Activated naive CD8-positive, alpha-beta T cell treated with anti-CD3 and anti-CD28 coated beads, Interleukin-2, amount 50 U/mL, for 24 hours (primary cell): ENCODE measurements at regions not wholly inside any gene's neighbourhood (a gene's known extent, or its start where the extent isn't known, plus 50 kb on each side); places are given as distances from the start of the nearest gene placed in this dataset.
"Not testable (repeated sequence)": the region's sequence is repeated elsewhere in the genome, so short reads cannot be mapped to it uniquely, and the experiment has no call there.

Source experiments
- ATAC-seq: fragments of 150-1000 bp; cut with Tn5 transposase; one replicate; pipeline ENCODE4 v1.10.0; 2021
- DNase-seq: peaks from one replicate; pipeline ENCODE4 v3.0.0; 2021
- H3K27ac Mint-ChIP-seq: one replicate; pipeline ENCODE4 v1.8.0; 2021; ENCODE audit warnings: mild to moderate bottlenecking, mixed read lengths
- H3K27me3 Mint-ChIP-seq: one replicate; pipeline ENCODE4 v1.8.0; 2021; ENCODE audit warnings: mixed read lengths
- H3K36me3 Mint-ChIP-seq: one replicate; pipeline ENCODE4 v1.8.0; 2021; ENCODE audit warnings: low read depth, mixed read lengths
- H3K4me1 Mint-ChIP-seq: one replicate; pipeline ENCODE4 v1.8.0; 2021; ENCODE audit warnings: mixed read lengths
- H3K4me3 Mint-ChIP-seq: one replicate; pipeline ENCODE4 v1.8.0; 2021; ENCODE audit warnings: mild to moderate bottlenecking, moderate library complexity, mixed read lengths
- H3K9me3 Mint-ChIP-seq: one replicate; pipeline ENCODE4 v1.8.0; 2021; ENCODE audit warnings: mixed read lengths

DNA sequence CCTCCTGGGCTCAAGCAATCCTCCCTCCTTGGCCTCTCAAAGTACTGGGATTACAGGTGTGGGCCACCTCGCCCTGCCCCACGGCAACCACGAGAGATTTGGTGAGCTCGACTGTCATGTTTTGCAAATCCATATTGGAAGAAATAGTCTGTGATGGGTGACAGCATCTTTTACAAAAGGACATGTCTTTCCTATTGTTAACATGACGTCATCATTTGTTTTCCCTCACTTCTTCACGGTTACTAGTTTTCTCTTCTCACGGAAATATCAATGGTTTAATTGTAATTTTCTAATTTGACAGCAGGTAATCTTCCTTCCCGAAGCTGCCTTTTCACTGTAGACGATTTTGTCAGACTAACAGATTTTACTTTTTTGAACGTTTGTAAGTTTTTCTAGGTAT, 110.8 kb upstream of the GREM2 start:
- Mint-ChIP-seq H3K27me3 (no peaks in the 10 kb centered on the region), H3K36me3 (no peaks in the 10 kb centered on the region), H3K27ac (no peak overlapping the region), H3K9me3 (peaks cover 4% of the 10 kb centered on the region), H3K4me1 (no peaks in the 10 kb centered on the region), H3K4me3 (no peak overlapping the region)
- DNase-seq (no peak), ATAC-seq (no peak)

GRCh38 chr1:240720976-240721375, 109.0 kb upstream of the GREM2 start:
- ATAC-seq (no peak), DNase-seq (no peak)
- H3K4me1 Mint-ChIP-seq: no peaks in the 10 kb centered on the region
- H3K9me3 Mint-ChIP-seq: peaks cover 4% of the 10 kb centered on the region
- H3K27ac Mint-ChIP-seq: no peak overlapping the region
- no peaks in the 10 kb centered on the region for H3K36me3 Mint-ChIP-seq
- no peaks in the 10 kb centered on the region for H3K27me3 Mint-ChIP-seq
- H3K4me3 Mint-ChIP-seq: no peak overlapping the region

DNA sequence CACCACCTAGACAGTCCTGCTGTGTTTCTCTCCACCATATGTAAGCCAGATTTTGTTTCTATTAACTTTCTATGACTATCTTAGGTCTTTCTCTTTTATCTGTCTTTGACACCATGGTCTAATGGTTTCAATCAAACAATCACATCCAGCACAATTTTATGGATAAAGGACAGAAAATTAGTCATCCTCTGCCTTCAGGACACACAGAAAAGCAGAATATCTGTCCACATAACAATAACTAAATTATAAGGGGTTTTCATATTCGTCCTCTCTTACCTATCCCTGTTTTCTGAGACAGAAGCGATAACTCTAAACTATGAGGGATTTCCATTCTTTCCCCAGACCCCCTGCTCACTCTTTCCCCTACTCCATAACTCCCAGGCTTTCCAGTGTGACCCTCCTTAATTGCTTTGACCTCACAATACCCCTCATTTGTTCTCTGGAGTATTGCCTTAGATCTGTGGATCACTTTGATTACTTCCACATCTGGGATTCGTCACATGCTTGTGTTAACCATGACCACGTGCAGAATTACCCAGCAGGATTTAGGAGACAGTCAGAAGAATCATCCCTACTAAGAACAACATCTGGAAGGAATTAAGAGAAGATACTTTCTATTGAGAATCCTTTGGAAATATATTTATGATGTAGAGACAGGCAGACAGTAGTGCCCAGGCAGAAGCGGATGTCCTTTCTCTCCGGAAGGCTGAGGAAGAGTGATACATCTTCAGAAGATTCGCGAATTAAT, 108.2 kb upstream of the GREM2 start:
- Mint-ChIP-seq H3K36me3 (no peaks in the 10 kb centered on the region), H3K27ac (no peak overlapping the region)

GRCh38 chr1:240716538-240716937, 104.6 kb upstream of the GREM2 start:
- H3K36me3 Mint-ChIP-seq, DNase-seq, H3K4me1 Mint-ChIP-seq, H3K27ac Mint-ChIP-seq, H3K9me3 Mint-ChIP-seq, H3K27me3 Mint-ChIP-seq, ATAC-seq, H3K4me3 Mint-ChIP-seq: not testable (repeated sequence)

More for the DNA sequence above, 108.2 kb upstream of the GREM2 start:
- H3K27me3 Mint-ChIP-seq: no peaks in the 10 kb centered on the region
- ATAC-seq (no peak), DNase-seq (no peak)
- no peaks in the 10 kb centered on the region for H3K4me1 Mint-ChIP-seq
- H3K4me3 Mint-ChIP-seq: no peak overlapping the region
- peaks cover 4% of the 10 kb centered on the region for H3K9me3 Mint-ChIP-seq

GRCh38 chr1:240714568-240715292, 102.8 kb upstream of the GREM2 start:
- Mint-ChIP-seq H3K27me3 (no peaks in the 10 kb centered on the region), H3K4me3 (no peak overlapping the region), H3K4me1 (no peaks in the 10 kb centered on the region), H3K9me3 (peaks cover 7% of the 10 kb centered on the region), H3K36me3 (no peaks in the 10 kb centered on the region), H3K27ac (no peak overlapping the region)
- no peak for DNase-seq
- no peak for ATAC-seq

- peaks cover 7% of the 10 kb centered on the region for H3K9me3 Mint-ChIP-seq
- H3K36me3 Mint-ChIP-seq: no peaks in the 10 kb centered on the region
Measured at GRCh38 chr1:240712014-240712731, 100.2 kb upstream of the GREM2 start.

DNA sequence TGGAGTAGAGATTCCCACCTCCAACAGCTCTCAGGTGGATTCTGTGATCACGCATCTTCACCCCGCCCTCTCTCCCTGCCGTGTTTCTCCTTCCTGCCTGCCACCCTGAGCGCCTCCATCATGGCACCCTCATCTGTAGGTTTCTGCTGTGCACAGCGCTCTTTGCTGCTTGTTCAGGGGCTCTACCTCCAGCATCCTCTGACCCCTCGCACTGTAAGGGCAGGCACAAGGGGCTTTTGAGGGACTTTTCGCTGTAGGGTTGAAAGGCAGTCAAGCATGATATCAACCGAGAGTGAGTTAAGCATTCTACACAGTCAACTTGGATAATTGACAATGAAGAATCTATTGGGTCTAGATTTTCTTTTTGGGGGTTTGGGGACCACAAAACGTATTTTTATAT, 99.1 kb upstream of the GREM2 start:
- Mint-ChIP-seq H3K27me3 (no peaks in the 10 kb centered on the region), H3K4me1 (no peaks in the 10 kb centered on the region), H3K4me3 (no peak overlapping the region), H3K27ac (no peak overlapping the region), H3K9me3 (peaks cover 7% of the 10 kb centered on the region), H3K36me3 (no peaks in the 10 kb centered on the region)
- DNase-seq (no peak), ATAC-seq (no peak)

More at GRCh38 chr1:240712014-240712731, 100.2 kb upstream of the GREM2 start:
- ATAC-seq: no peak
- no peak for DNase-seq
- Mint-ChIP-seq H3K27ac (no peak overlapping the region), H3K27me3 (no peaks in the 10 kb centered on the region), H3K4me1 (no peaks in the 10 kb centered on the region), H3K4me3 (no peak overlapping the region)

GRCh38 chr1:240709676-240710075, 97.7 kb upstream of the GREM2 start:
- Mint-ChIP-seq H3K9me3 (peaks cover 7% of the 10 kb centered on the region), H3K4me3 (no peak overlapping the region), H3K27me3 (peaks cover 2% of the 10 kb centered on the region), H3K36me3 (no peaks in the 10 kb centered on the region), H3K27ac (no peak overlapping the region), H3K4me1 (no peaks in the 10 kb centered on the region)
- no peak for DNase-seq
- ATAC-seq: no peak

GRCh38 chr1:240706150-240706935, 94.4 kb upstream of the GREM2 start:
- H3K36me3 Mint-ChIP-seq: no peaks in the 10 kb centered on the region
- H3K27ac Mint-ChIP-seq: no peak overlapping the region
- DNase-seq (no peak), ATAC-seq (no peak)
- H3K27me3 Mint-ChIP-seq: peaks cover 2% of the 10 kb centered on the region
- peaks cover 5% of the 10 kb centered on the region for H3K9me3 Mint-ChIP-seq
- H3K4me3 Mint-ChIP-seq: no peak overlapping the region
- no peaks in the 10 kb centered on the region for H3K4me1 Mint-ChIP-seq

DNA sequence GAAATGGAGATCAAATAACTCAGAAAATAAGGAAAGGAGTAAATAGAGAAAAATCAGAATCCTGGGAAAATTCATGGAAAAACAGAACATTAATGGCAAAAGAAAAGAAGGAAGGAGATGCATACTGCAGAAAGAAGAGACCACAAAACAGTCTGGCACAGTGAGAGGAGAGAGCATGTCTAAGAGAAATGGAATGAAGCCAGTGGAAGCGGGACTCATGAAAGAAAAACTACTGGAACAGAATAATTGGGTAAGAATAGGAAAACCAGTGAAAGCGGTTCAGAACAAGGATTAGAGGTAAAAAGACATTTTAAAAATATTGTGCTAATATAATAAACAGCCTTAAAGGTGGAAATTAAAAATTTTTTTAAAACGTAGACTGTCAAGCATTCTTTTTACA, 93.6 kb upstream of the GREM2 start:
- Mint-ChIP-seq H3K36me3 (no peaks in the 10 kb centered on the region), H3K4me3 (no peak overlapping the region)
- no peak for DNase-seq

DNA sequence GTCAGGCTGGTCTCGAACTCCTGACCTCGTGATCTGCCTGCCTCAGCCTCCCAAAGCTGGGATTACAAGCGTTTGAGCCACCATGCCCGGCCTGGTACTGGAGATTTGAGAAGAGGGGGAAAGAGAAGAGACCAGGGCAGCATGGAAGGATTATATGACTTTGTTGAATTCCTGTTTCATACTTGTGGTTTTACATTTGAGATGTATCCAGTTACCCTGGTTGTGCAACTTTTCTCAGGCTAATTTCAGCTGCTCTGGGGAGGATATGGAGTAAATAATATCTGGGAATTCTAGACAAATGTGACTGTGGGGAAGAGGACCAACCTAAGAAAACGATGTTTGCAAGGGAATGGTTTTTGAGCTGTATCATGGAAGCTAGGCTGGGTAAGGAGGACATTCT, 89.5 kb upstream of the GREM2 start:
- no peaks in the 10 kb centered on the region for H3K4me1 Mint-ChIP-seq
- ATAC-seq: no peak

More for the DNA sequence above, 93.6 kb upstream of the GREM2 start:
- Mint-ChIP-seq H3K27ac (no peak overlapping the region), H3K9me3 (no peaks in the 10 kb centered on the region), H3K27me3 (peaks cover 2% of the 10 kb centered on the region), H3K4me1 (no peaks in the 10 kb centered on the region)
- no peak for ATAC-seq

GRCh38 chr1:240695416-240695815, 83.5 kb upstream of the GREM2 start:
- Mint-ChIP-seq H3K27ac (no peak overlapping the region), H3K36me3 (no peaks in the 10 kb centered on the region)

More for the DNA sequence above, 89.5 kb upstream of the GREM2 start:
- H3K4me3 Mint-ChIP-seq: no peak overlapping the region
- H3K27ac Mint-ChIP-seq: no peak overlapping the region
- H3K36me3 Mint-ChIP-seq: no peaks in the 10 kb centered on the region
- peaks cover 6% of the 10 kb centered on the region for H3K27me3 Mint-ChIP-seq
- no peaks in the 10 kb centered on the region for H3K9me3 Mint-ChIP-seq
- DNase-seq: no peak

GRCh38 chr1:240693844-240694243, 81.9 kb upstream of the GREM2 start:
- no peaks in the 10 kb centered on the region for H3K9me3 Mint-ChIP-seq
- no peaks in the 10 kb centered on the region for H3K36me3 Mint-ChIP-seq
- no peak for DNase-seq
- no peak overlapping the region for H3K27ac Mint-ChIP-seq
- H3K4me1 Mint-ChIP-seq: no peaks in the 10 kb centered on the region
- H3K27me3 Mint-ChIP-seq: no peaks in the 10 kb centered on the region
- no peak overlapping the region for H3K4me3 Mint-ChIP-seq
- no peak for ATAC-seq

More at GRCh38 chr1:240695416-240695815, 83.5 kb upstream of the GREM2 start:
- Mint-ChIP-seq H3K4me1 (no peaks in the 10 kb centered on the region), H3K27me3 (peaks cover 4% of the 10 kb centered on the region), H3K4me3 (no peak overlapping the region), H3K9me3 (no peaks in the 10 kb centered on the region)
- ATAC-seq (no peak), DNase-seq (no peak)

- ATAC-seq (no peak), DNase-seq (no peak)
- Mint-ChIP-seq H3K9me3 (no peaks in the 10 kb centered on the region), H3K27me3 (no peaks in the 10 kb centered on the region), H3K27ac (no peak overlapping the region), H3K4me1 (no peaks in the 10 kb centered on the region), H3K36me3 (no peaks in the 10 kb centered on the region), H3K4me3 (no peak overlapping the region)
Measured at GRCh38 chr1:240693036-240693435, 81.1 kb upstream of the GREM2 start.
